Stimulated activated CD8-positive, alpha-beta memory T cell treated with anti-CD3 and anti-CD28 coated beads, Interleukin-4, amount 100 ng/mL, for 48 hours (primary cell): ENCODE measurements at regions not wholly inside any gene's neighbourhood (a gene's known extent, or its start where the extent isn't known, plus 50 kb on each side); places are given as distances from the start of the nearest gene placed in this dataset.
"Not testable (repeated sequence)": the region's sequence is repeated elsewhere in the genome, so short reads cannot be mapped to it uniquely, and the experiment has no call there.

ENCODE experiments used
- DNase-seq: peaks from one replicate; pipeline ENCODE4 v3.0.0-alpha.2; 2020

- DNase-seq = no peak
These were observed 897.8 kb upstream of the ACO1 start for GRCh38 chr9:31486630-31487029.

- DNase-seq = no peak
These were observed 893.8 kb upstream of the ACO1 start for GRCh38 chr9:31490551-31491106.

- no peak for DNase-seq
These were observed 892.2 kb upstream of the ACO1 start for GRCh38 chr9:31492229-31492628.

- DNase-seq = no peak
These were observed 884.0 kb upstream of the ACO1 start for GRCh38 chr9:31500422-31500821.

GRCh38 chr9:31519011-31519410 is 865.4 kb upstream of the ACO1 start:
- DNase-seq = peak; percentile 49

- DNase-seq = no peak
These were observed 865.0 kb upstream of the ACO1 start for GRCh38 chr9:31519424-31519823.

GRCh38 chr9:31519826-31520225 is 864.6 kb upstream of the ACO1 start:
- no peak for DNase-seq

- no peak for DNase-seq
These were observed 864.0 kb upstream of the ACO1 start for GRCh38 chr9:31520301-31521085.

GRCh38 chr9:31535651-31536050 is 848.8 kb upstream of the ACO1 start:
- DNase-seq = no peak

- no peak for DNase-seq
These were observed 848.0 kb upstream of the ACO1 start for GRCh38 chr9:31536471-31536870.

- DNase-seq = no peak
These were observed 842.6 kb upstream of the ACO1 start for GRCh38 chr9:31541721-31542281.

- peak; percentile 25 for DNase-seq
These were observed 841.9 kb upstream of the ACO1 start for GRCh38 chr9:31542384-31543055.

GRCh38 chr9:31554941-31555340 is 829.5 kb upstream of the ACO1 start:
- DNase-seq = no peak

GRCh38 chr9:31556667-31557463 is 827.6 kb upstream of the ACO1 start:
- DNase-seq = no peak

- DNase-seq = not testable (repeated sequence)
These were observed 812.3 kb upstream of the ACO1 start for GRCh38 chr9:31572190-31572589.

GRCh38 chr9:31573561-31573960 is 810.9 kb upstream of the ACO1 start:
- DNase-seq = no peak

GRCh38 chr9:31574006-31574765 is 810.3 kb upstream of the ACO1 start:
- no peak for DNase-seq

GRCh38 chr9:31582071-31582470 is 802.4 kb upstream of the ACO1 start:
- no peak for DNase-seq

GRCh38 chr9:31582561-31582960 is 801.9 kb upstream of the ACO1 start:
- DNase-seq = no peak

GRCh38 chr9:31585158-31585557 is 799.3 kb upstream of the ACO1 start:
- no peak for DNase-seq

GRCh38 chr9:31587146-31587545 is 797.3 kb upstream of the ACO1 start:
- DNase-seq = no peak

GRCh38 chr9:31588006-31588405 is 796.4 kb upstream of the ACO1 start:
- DNase-seq = no peak
